IPS-11a (cell line): ENCODE measurements at regions not wholly inside any gene's neighbourhood (a gene's known extent, or its start where the extent isn't known, plus 50 kb on each side); places are given as distances from the start of the nearest gene placed in this dataset.

ENCODE experiments used
- H3K4me3 ChIP-seq: one replicate; pipeline ENCODE4 v1.5.1; 2013; ENCODE audit warnings: low read depth, low read length, control low read depth

DNA sequence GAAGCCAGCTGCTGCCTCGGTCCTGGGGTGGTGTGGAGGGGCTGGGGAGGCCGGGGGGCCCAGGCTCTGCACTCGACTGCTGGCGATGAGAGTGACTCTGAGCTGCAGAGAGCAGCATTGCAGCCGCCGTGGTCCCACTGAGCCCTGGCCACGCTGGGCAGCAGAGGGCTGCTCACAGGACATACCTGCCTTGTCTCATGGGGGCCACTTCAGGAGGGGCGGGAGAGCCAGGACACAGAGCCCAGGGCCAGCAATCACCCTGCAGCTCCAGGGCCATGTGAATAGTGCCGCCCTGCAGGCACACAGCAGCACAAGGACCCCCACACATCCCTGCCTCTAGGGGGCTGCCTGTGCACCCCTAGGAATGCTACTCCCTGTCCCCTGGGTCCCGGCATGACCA is 147.0 kb downstream of the CRYBB2 start:
- H3K4me3 ChIP-seq = no peak overlapping the region

GRCh38 chr22:25366876-25367466 is 147.5 kb downstream of the CRYBB2 start:
- H3K4me3 ChIP-seq = no peak overlapping the region

DNA sequence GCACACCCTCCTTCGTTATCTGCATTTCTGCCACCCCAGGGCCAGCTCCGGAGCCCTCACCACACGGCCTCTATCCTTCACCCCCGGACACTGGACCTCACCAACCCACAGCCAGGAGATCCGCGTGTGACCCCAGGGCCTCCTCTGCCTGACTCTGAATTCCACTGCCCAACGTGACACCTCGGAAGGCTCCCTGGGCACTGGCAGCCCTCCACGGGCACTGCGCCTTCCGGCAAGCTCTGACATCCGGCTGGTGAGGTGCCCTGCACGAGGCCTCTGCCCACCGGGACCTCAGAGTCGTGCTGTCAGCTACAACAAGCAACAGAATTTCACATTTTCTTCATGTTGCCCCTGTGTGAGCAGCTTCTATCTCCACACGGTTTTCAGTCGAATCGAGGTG is 148.3 kb downstream of the CRYBB2 start:
- no peak overlapping the region for H3K4me3 ChIP-seq

GRCh38 chr22:25368271-25368670 is 148.8 kb downstream of the CRYBB2 start:
- no peak overlapping the region for H3K4me3 ChIP-seq

DNA sequence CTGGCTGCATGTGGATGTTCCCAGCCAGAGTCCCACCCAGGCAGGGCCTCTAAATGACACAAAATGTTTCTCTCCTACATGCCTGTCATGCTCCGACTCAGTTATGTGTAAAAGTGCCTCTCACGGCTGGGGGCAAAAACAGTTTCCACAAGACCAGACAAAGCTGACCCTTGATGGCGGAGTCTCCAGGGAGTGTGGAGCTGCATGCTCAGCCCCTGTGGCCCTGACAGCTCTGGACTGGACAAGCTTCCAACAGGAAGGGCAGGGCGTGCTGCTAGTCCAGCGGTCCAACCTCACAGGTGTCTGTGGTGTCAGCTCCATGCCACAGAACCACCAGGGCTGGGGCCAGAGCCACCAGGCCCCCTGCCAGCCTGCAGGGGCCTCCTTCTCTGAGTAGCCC is 149.6 kb downstream of the CRYBB2 start:
- H3K4me3 ChIP-seq = no peak overlapping the region

- no peak overlapping the region for H3K4me3 ChIP-seq
Measured at GRCh38 chr22:25370322-25370721, 150.9 kb downstream of the CRYBB2 start.

GRCh38 chr22:25372000-25372595 is 152.7 kb downstream of the CRYBB2 start:
- no peak overlapping the region for H3K4me3 ChIP-seq

DNA sequence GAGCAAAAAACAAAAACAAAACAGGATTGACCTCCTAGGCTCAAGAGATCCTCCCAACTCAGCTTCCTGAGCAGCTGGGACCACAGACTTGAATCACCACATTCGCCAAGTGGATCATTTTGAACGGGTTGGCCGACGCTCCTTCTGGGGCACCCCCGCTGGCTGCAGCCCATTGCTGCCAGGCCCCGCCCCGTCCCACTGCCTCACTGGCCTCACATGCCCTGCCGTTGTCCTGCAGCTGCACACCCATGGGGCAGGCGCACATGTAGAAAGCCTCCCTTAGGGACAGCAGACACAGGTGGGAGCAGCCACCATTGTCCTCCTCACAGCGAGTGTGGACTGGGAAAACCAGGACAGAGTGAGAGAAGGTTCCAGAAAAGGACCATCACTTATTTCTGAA is 154.5 kb downstream of the CRYBB2 start:
- H3K4me3 ChIP-seq = no peak overlapping the region

GRCh38 chr22:25374869-25375268 is 155.4 kb downstream of the CRYBB2 start:
- H3K4me3 ChIP-seq = no peak overlapping the region

GRCh38 chr22:25375683-25376082 is 156.2 kb downstream of the CRYBB2 start:
- no peak overlapping the region for H3K4me3 ChIP-seq

DNA sequence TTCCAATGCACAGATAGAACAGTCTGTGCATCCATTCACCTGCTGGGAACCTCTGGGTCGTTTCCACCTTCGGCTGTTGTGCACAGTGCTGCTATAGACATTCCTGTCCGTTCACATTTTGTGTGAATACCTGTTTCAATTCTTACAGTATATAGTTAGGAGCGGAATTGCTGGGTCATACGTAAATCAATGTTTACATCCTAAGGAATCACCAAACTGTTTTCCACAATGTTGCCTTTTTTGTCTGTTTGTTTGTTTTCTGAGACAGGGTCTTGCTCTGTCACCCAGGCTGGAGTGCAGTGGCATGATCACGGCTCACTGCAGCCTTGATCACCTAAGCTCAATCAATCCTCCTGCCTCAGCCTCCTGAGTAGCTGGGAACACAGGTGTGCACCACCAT is 158.3 kb downstream of the CRYBB2 start:
- H3K4me3 ChIP-seq = no peak overlapping the region

DNA sequence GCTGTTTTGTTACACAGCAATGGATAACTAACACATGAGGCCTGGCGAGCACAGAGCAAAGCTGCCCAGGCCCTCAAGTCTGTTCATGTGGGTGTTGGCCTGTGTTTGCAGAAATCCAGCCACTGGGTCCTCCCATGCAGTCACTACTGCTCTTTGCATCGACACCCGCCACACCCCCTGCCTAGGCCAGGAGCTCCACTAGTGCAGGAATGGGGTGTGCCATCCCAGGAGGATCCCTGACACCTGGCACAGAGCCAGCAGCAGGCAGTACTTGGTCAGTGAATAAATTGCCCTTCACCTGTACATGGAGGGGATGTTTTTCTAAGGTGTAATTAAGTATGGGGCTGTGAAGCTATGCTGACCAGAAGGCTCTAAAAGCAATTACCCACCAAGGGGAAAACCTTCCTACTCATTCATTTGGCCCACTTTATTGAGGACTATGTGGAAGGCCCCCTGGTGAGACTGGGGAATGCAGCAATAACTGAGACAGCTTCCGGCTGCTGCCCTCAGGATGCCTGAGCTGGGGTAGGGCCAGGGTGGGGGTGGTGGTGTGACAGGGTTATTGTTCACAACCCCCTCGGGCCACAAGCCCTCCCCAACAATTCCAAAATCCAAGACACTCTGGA is 160.8 kb downstream of the CRYBB2 start:
- H3K4me3 ChIP-seq = no peak overlapping the region

DNA sequence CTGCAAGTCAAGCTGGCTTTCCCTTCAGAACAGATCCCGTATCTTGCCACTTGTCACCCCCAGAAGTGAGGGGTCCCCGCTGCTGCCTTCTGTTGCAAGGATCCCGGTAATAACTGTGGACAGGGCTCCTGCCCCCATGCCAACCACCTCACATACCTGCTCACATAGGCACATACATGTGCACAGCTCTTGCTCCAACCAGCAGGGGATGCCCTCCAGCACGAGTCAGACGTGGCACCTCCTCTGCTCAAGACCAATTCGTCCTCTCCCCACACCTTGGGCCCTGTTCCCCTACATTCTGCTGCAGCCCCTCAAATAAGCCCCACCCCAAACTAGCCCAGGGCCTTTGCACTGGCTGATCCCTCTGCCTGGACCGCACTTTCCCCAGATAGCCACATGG is 163.3 kb downstream of the CRYBB2 start:
- no peak overlapping the region for H3K4me3 ChIP-seq

GRCh38 chr22:25383278-25383820 is 163.9 kb downstream of the CRYBB2 start:
- H3K4me3 ChIP-seq = no peak overlapping the region

GRCh38 chr22:25383892-25384291 is 164.5 kb downstream of the CRYBB2 start:
- no peak overlapping the region for H3K4me3 ChIP-seq

- H3K4me3 ChIP-seq = no peak overlapping the region
Measured at GRCh38 chr22:25386538-25386884, 167.1 kb downstream of the CRYBB2 start.

- no peak overlapping the region for H3K4me3 ChIP-seq
Measured at GRCh38 chr22:25388415-25388814, 169.0 kb downstream of the CRYBB2 start.

- H3K4me3 ChIP-seq = no peak overlapping the region
Measured at GRCh38 chr22:25388866-25389540, 169.6 kb downstream of the CRYBB2 start.

DNA sequence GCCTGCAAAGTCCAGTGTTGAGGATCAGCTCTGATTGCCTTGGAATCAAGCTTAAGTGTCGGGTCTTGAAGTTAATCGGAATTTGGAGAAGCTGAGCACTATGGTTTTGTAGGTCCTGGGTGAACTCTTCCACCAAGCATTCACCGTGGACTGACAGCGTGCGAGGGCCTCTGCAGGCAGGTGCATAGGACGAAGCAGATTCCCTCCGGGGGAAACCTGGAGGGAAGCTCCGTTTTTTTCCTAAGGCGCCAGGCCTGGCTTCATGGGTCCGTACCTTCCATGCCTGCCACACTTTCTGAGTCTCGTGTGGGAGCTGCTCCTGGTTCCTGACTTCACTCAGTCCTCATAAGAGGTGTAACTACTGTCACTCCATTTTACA is 170.1 kb downstream of the CRYBB2 start:
- no peak overlapping the region for H3K4me3 ChIP-seq

GRCh38 chr22:25390297-25391240 is 171.1 kb downstream of the CRYBB2 start:
- H3K4me3 ChIP-seq = no peak overlapping the region

GRCh38 chr22:25392584-25392983 is 171.9 kb upstream of the GRK3 start:
- H3K4me3 ChIP-seq = no peak overlapping the region
